ENCODE measurements at regions not wholly inside any gene's neighbourhood (a gene's known extent, or its start where the extent isn't known, plus 50 kb on each side); places are given as distances from the start of the nearest gene placed in this dataset.
A peak's percentile ranks its signal among the peaks of the same experiment; 100 is the strongest.

- peak in 1 of 7 donors; percentile 3 for DNase-seq
- intact Hi-C loops (cut with DNase I) = no loop called here
- WGBS, 4 donors = 55 to 57% (median 56%) methylated on average over 16 to 21 of the region's 21 CpGs
- H3K36me3 ChIP-seq (replicated peaks in 1 of 2) = no peaks in the 10 kb centered on the region
- H3K4me1 ChIP-seq (replicated peaks in 1 of 2) = no peaks in the 10 kb centered on the region
- H3K27ac ChIP-seq = no peak overlapping the region
- H3K27me3 ChIP-seq = no peaks in the 10 kb centered on the region
- TF ChIP-seq CTCF (IDR thresholded peaks at IDR 0.05) = no peak
- TF ChIP-seq POLR2A (IDR thresholded peaks at IDR 0.05) = no peak
- no peak overlapping the region for H3K4me3 ChIP-seq
- H3K9me3 ChIP-seq (replicated peaks in 1 of 3) = no peaks in the 10 kb centered on the region
Measured at GRCh38 chr19:30155381-30156200, 213.6 kb downstream of the URI1 start.

GRCh38 chr19:30156646-30157045 lies 214.6 kb downstream of the URI1 start:
- Histone ChIP-seq H3K27me3 (no peaks in the 10 kb centered on the region), H3K9me3 (replicated peaks in 1 of 3) (no peaks in the 10 kb centered on the region), H3K36me3 (replicated peaks in 1 of 2) (no peaks in the 10 kb centered on the region), H3K4me3 (no peak overlapping the region), H3K27ac (no peak overlapping the region), H3K4me1 (replicated peaks in 1 of 2) (no peaks in the 10 kb centered on the region)
- 87 to 98% (median 91%) methylated on average over 3 to 8 of the region's 8 CpGs for WGBS, 4 donors
- no peak for DNase-seq
- TF ChIP-seq POLR2A (IDR thresholded peaks at IDR 0.05) (no peak), CTCF (IDR thresholded peaks at IDR 0.05) (no peak)
- intact Hi-C loops (cut with DNase I) = no loop called here

- H3K36me3 ChIP-seq (replicated peaks in 1 of 2) = no peaks in the 10 kb centered on the region
- intact Hi-C loops (cut with DNase I) = no loop called here
- TF ChIP-seq CTCF (IDR thresholded peaks at IDR 0.05) = no peak
- TF ChIP-seq POLR2A (IDR thresholded peaks at IDR 0.05) = no peak
- peak in 2 of 7 donors; percentile 5 to 6 for DNase-seq
- no peaks in the 10 kb centered on the region for H3K9me3 ChIP-seq (replicated peaks in 1 of 3)
- H3K4me1 ChIP-seq (replicated peaks in 1 of 2) = no peaks in the 10 kb centered on the region
- H3K27me3 ChIP-seq = no peaks in the 10 kb centered on the region
- no peak overlapping the region for H3K4me3 ChIP-seq
- WGBS, 4 donors = 85 to 90% (median 86%) methylated on average over 11 of the region's 11 CpGs
- H3K27ac ChIP-seq = no peak overlapping the region
Measured at GRCh38 chr19:30158067-30158892, 213.9 kb upstream of the ZNF536 start.

DNA sequence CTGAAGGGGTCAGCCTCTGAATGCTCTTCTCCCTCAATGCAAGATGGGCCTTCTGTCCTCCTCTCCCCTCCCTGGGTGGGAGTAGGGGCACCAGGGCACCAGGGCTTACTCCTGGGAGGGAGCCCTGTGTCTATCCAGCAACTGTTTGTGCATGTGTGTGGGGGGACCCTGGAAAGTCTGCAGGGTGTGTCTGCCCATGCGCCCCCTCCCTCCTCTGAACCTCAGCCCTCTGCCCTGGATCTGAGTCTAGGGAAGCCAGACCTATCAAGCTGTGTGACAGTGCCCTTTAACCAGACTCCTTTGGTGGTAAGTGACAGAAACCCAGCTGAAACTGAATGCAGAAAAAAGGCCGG lies 213.3 kb upstream of the ZNF536 start:
- TF ChIP-seq CTCF (IDR thresholded peaks at IDR 0.05) = no peak
- no peak for TF ChIP-seq POLR2A (IDR thresholded peaks at IDR 0.05)
- H3K36me3 ChIP-seq (replicated peaks in 1 of 2) = no peaks in the 10 kb centered on the region
- H3K9me3 ChIP-seq (replicated peaks in 1 of 3) = no peaks in the 10 kb centered on the region
- DNase-seq = peak in 2 of 7 donors; percentile 1 to 15
- no peaks in the 10 kb centered on the region for H3K27me3 ChIP-seq
- H3K4me1 ChIP-seq (replicated peaks in 1 of 2) = no peaks in the 10 kb centered on the region
- intact Hi-C loops (cut with DNase I) = no loop called here
- H3K27ac ChIP-seq = no peak overlapping the region
- no peak overlapping the region for H3K4me3 ChIP-seq
- WGBS, 4 donors = 82 to 100% (median 93%) methylated on average over 1 to 2 of the region's 2 CpGs
